Activated T-cell treated with anti-CD3 and anti-CD28 coated beads, Interleukin-2, amount 50 U/mL, for 72 hours (primary cell): ENCODE measurements at regions not wholly inside any gene's neighbourhood (a gene's known extent, or its start where the extent isn't known, plus 50 kb on each side); places are given as distances from the start of the nearest gene placed in this dataset.

ENCODE experiments used
- ATAC-seq, 2 donors: fragments of 150-1000 bp; cut with Tn5 transposase; replicated peaks in 1 of 2; 2 replicates each; pipeline ENCODE4 v1.10.0; 2021; ENCODE audit warnings: moderate library complexity in 2 of 2, mild to moderate bottlenecking in 1 of 2
- DNase-seq, 2 donors: peaks; one replicate each; pipeline ENCODE4 v3.0.0; 2021 to 2022; ENCODE audit warnings: mixed read lengths in 1 of 2
- H3K27ac Mint-ChIP-seq: one replicate; pipeline ENCODE4 v1.8.0; 2022; ENCODE audit warnings: mild to moderate bottlenecking, moderate library complexity, mixed read lengths
- H3K27me3 Mint-ChIP-seq: one replicate; pipeline ENCODE4 v1.8.0; 2022; ENCODE audit warnings: low read depth, mixed read lengths
- H3K36me3 Mint-ChIP-seq, 2 donors: one replicate each; pipeline ENCODE4 v1.8.0; 2022; ENCODE audit warnings: mixed read lengths in 2 of 2, mild to moderate bottlenecking in 1 of 2; ENCODE audit not compliant: insufficient read depth in 2 of 2
- H3K4me1 Mint-ChIP-seq: one replicate; pipeline ENCODE4 v1.8.0; 2022; ENCODE audit warnings: low read depth, mixed read lengths
- H3K4me3 Mint-ChIP-seq, 2 donors: one replicate each; pipeline ENCODE4 v1.8.0; 2022; ENCODE audit warnings: mild to moderate bottlenecking in 2 of 2, mixed read lengths in 2 of 2, moderate library complexity in 2 of 2
- H3K9me3 Mint-ChIP-seq, 2 donors: one replicate each; pipeline ENCODE4 v1.8.0; 2022; ENCODE audit warnings: mixed read lengths in 2 of 2

DNA sequence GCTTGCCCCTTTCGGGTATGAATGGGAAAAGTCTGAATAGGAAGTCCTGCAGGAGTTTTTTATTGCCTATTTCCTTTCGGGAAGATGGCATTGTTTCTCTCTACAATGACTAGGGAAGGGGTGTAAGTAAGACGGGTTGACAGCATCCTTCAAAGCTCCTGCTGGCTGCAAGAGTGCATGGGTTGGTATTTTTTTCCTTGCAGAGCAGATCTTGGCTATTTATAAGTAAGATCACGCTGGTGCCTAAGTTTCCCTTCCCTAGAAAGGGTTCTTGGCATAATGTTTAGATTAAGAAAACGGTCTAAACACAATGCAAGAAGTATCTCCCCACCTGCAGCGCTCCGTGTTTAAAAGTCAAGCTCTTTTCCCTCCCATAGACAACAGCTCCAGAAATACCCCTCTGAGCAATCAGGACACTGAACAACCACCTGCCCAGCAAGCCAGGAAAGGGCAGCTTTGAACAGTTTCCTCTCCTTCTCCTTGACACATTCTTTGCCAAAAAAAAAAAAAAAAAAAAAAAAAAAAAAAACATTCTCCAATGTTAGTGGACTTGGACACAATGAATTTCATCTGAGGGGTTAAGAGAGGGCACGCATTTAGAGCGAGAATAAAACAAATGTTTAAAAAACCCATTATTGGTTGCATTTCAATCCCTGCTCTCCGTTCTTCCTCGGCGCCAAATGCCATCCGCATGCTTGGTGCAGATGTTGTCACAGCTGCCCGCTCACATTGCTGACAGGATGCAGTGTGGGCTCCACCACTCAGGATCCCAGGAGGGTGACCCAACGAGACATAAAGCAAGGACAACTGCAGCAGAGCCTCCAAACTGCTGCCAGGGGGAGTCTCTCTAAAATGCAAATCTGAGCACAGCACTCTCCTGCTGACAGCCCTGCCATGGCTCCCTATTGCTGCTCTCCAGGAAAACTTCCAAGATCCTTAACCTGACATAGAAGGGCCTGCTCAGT, 427.4 kb upstream of the MGMT start:
- H3K36me3 Mint-ChIP-seq: no peaks in the 10 kb centered on the region
- no peak overlapping the region for H3K27ac Mint-ChIP-seq
- no peak for ATAC-seq
- DNase-seq: no peak
- no peaks in the 10 kb centered on the region for H3K9me3 Mint-ChIP-seq
- H3K27me3 Mint-ChIP-seq: peaks cover 22% of the 10 kb centered on the region
- no peak overlapping the region for H3K4me3 Mint-ChIP-seq
- peaks cover 49% of the 10 kb centered on the region for H3K4me1 Mint-ChIP-seq

DNA sequence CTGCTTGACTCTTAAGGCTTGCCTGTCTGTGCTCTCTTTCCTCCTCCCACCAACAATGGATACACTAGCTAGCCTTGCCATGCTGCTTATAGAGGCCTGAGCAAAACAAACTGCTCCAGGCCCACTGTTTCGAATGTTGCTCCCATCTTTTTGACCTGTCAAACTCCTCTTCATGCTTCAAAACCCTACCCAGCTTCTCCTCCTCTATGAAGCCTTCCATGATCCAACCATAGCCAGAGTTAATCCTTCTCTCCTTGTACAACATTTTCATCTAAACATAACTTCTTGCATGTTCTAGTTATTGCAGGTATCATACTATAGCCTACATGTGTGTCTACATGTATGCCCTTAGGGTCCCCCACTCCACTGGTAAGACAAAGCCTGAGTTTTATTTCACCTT, 426.7 kb upstream of the MGMT start:
- Mint-ChIP-seq H3K4me1 (peaks cover 46% of the 10 kb centered on the region), H3K4me3 (no peak overlapping the region), H3K27ac (no peak overlapping the region), H3K27me3 (peaks cover 21% of the 10 kb centered on the region), H3K36me3 (no peaks in the 10 kb centered on the region), H3K9me3 (no peaks in the 10 kb centered on the region)
- ATAC-seq: no peak
- no peak for DNase-seq

DNA sequence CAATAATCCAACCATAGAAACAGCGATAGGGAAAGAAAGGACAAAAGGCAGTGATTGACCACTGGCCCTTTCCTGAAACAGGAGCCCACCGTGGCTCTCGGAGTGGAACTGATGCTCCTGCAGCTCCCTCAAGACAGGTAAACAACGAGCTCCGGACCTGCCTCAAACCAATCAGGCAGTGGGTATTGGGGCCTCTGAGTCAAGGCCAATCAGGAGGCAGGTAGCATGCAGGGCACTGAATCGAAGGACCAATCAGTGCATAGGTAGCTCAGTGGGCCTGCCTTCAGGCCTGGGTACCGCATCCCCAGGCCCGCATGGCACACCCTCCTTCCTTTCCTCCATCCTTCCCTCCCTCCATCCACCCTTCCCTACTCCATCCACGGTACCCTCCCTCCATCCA, 425.1 kb upstream of the MGMT start:
- Mint-ChIP-seq H3K4me3 (no peak overlapping the region), H3K9me3 (no peaks in the 10 kb centered on the region), H3K36me3 (no peaks in the 10 kb centered on the region), H3K27ac (no peak overlapping the region), H3K4me1 (peaks cover 30% of the 10 kb centered on the region), H3K27me3 (peaks cover 15% of the 10 kb centered on the region)
- no peak for ATAC-seq
- DNase-seq: no peak

DNA sequence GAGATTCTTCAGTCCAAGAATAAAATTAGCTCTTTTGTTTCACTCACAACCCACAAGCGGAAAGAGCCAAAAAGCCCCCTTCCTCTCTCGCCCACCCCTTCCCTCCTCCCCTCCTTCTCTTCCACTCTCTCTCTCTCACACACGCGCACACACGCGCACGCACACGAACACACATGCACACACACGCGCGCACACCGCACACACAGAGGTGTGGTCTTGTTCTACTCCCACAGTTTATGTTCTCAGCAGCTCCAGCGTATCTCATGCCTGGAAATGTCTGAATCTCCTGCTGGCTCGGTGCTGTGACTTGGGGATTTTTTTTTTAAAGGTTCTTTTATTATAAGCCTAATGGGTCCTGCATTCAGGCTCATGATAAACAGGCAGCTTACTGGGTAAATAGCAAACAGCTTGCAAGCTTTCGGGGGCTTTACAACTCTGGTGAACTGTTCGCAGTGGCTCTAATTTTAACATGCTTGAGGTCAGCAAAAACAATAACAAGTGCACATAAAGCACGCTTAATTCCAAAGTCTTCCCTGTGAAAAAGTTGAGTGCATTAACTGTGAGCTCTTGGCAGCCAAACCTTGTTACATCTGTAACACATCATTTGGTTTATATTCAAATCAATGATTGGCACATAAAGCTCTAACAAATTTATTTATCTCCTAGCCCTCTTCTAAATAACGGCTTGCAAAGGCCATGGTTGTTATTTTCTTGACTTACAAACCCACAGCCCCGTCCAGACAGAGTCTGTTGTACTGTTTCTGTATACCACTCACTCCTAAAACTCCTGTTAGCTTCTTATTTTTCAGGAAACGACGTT, 424.1 kb upstream of the MGMT start:
- H3K36me3 Mint-ChIP-seq: no peaks in the 10 kb centered on the region
- peaks cover 15% of the 10 kb centered on the region for H3K27me3 Mint-ChIP-seq
- H3K4me1 Mint-ChIP-seq: peaks cover 20% of the 10 kb centered on the region
- H3K27ac Mint-ChIP-seq: no peak overlapping the region
- H3K4me3 Mint-ChIP-seq: peak overlapping the region; percentile 5 to 60
- no peaks in the 10 kb centered on the region for H3K9me3 Mint-ChIP-seq
- ATAC-seq (peak in 1 of 2 donors; percentile 15), DNase-seq (no peak)

DNA sequence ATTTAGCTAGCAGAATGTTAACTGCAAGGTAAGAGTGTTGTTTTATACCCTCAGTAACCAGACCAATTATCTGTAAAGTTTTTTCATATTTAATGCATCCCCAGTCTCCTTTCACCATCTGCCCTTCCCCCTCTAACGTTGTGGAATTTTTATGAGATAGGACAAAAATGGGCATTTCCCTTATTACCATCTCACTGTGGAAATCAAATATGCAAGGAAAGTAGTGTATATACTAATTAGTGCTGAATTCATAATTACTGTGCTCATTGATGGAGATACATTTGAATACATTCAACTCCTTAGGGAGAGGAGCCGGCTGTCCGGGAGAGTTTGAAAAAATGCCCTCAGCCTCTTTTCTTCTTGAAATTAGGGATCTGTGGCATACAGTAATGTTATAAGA, 423.4 kb upstream of the MGMT start:
- peaks cover 15% of the 10 kb centered on the region for H3K27me3 Mint-ChIP-seq
- H3K4me3 Mint-ChIP-seq: no peak overlapping the region
- H3K27ac Mint-ChIP-seq: no peak overlapping the region
- DNase-seq: no peak
- H3K36me3 Mint-ChIP-seq: no peaks in the 10 kb centered on the region
- ATAC-seq: no peak
- H3K9me3 Mint-ChIP-seq: no peaks in the 10 kb centered on the region
- H3K4me1 Mint-ChIP-seq: peaks cover 20% of the 10 kb centered on the region

DNA sequence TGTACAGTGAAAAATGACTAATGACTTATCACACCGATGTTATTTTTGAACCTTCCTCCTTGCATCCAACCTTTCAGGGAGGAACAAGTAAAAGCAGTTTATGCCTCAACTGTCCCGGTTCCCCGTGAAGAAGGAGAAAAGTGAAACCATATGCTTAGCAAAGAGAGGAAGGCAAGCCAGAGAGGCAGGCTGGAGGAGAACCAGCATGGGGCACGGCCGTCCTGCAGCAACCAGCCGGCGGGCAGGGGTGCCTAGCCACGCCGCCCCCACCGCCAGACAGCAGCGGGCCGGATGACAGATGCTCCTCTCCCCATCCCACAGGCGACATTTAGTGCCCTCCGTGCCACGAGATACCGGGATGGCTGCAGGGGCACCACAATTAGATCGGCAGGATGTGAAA, 421.4 kb upstream of the MGMT start:
- H3K9me3 Mint-ChIP-seq: no peaks in the 10 kb centered on the region
- H3K27me3 Mint-ChIP-seq: peaks cover 10% of the 10 kb centered on the region
- H3K27ac Mint-ChIP-seq: no peak overlapping the region
- ATAC-seq (no peak), DNase-seq (no peak)
- no peaks in the 10 kb centered on the region for H3K36me3 Mint-ChIP-seq
- peaks cover 13% of the 10 kb centered on the region for H3K4me1 Mint-ChIP-seq
- no peak overlapping the region for H3K4me3 Mint-ChIP-seq

DNA sequence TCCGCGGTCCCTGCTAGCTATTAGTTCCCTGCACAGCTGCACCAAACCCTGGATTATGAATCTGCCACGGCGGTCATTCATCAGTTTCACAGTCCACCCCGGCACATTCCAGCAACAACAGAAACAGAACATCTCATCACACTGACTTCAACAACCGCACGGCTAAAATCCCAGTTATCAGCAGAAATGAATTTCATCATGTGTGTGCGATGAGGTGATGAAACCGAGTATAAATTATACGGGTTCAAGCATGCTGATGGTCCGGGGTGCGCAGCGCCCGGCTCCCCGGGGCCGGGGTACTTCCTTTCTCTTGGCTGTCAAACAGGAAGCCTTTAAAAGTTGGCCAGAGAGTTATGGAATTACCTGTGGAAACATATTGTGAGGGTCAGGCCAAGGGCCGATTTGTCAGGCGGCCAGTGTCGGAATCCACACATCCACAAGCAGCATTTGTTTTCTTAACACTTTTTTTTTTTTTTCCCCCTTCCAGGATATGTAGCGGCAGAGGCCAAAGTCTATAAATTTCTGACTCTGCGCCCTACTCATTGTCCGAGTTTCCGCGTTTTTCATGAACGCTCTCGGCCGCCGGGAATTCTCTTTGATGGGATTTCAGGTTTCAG, 420.9 kb upstream of the MGMT start:
- ATAC-seq (no peak), DNase-seq (no peak)
- no peak overlapping the region for H3K4me3 Mint-ChIP-seq
- H3K4me1 Mint-ChIP-seq: peaks cover 13% of the 10 kb centered on the region
- no peaks in the 10 kb centered on the region for H3K36me3 Mint-ChIP-seq
- no peaks in the 10 kb centered on the region for H3K9me3 Mint-ChIP-seq
- H3K27ac Mint-ChIP-seq: no peak overlapping the region
- peaks cover 10% of the 10 kb centered on the region for H3K27me3 Mint-ChIP-seq

DNA sequence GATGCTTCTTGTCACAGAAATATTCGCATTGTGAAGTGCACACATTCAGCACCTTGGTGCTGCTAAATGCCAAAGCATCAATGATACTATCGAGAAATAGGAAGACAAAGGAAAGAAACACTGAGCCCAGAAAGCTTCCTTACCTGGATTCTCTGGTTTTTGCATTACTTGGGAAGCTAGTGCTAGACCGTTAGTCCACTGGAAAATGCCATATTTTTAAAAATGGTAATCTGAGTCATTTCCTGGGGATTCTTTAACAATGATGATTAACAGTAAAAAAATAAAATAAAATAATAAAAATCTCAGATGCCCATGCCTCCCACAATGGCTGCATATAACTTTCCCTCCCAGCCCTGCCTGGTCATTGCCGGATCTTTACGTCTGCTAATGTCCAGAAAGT, 420.1 kb upstream of the MGMT start:
- Mint-ChIP-seq H3K4me3 (no peak overlapping the region), H3K9me3 (no peaks in the 10 kb centered on the region), H3K27ac (no peak overlapping the region), H3K36me3 (no peaks in the 10 kb centered on the region), H3K4me1 (peaks cover 13% of the 10 kb centered on the region), H3K27me3 (peaks cover 10% of the 10 kb centered on the region)
- no peak for DNase-seq
- no peak for ATAC-seq

DNA sequence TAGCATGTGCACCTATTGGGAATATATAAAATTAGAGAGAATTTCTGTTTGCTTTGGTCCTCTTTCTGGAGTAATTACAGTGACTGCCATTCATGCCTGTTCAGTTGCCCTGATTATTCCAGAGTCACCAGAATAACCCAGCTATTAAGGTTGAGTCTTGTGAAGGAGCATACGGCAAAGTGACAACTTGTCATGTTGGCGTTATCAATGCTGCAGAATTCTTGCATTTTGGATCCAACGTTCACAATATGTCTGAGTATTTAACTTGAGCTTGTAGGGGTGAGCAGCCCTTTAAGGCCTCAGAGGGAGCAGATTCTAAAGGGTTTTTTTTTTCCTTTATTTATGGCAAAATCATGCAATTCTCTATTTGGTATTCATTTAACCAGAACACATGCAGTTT, 419.4 kb upstream of the MGMT start:
- ATAC-seq (no peak), DNase-seq (no peak)
- no peak overlapping the region for H3K4me3 Mint-ChIP-seq
- H3K27me3 Mint-ChIP-seq: peaks cover 9% of the 10 kb centered on the region
- no peak overlapping the region for H3K27ac Mint-ChIP-seq
- H3K9me3 Mint-ChIP-seq: no peaks in the 10 kb centered on the region
- H3K4me1 Mint-ChIP-seq: peaks cover 7% of the 10 kb centered on the region
- no peaks in the 10 kb centered on the region for H3K36me3 Mint-ChIP-seq

DNA sequence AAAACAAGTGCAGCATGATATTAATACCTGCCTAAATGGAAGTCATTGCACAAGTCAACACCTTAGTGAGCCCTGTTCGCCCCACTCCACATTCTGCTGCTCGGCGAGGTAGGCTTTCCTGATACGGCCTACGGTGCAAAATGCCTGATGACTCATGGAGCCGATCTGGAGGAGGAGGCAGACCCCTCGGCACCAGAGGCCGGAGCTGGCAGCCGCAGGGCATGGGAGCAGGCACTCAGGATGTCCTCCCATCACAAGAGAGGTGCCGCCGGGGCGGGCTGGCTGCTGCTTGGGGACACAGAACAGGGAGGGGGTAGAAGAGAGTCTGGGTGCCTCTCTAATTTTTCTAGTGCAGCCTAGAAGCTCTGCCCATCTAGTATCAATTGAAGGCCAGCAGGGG, 418.5 kb upstream of the MGMT start:
- no peaks in the 10 kb centered on the region for H3K36me3 Mint-ChIP-seq
- no peak overlapping the region for H3K27ac Mint-ChIP-seq
- H3K4me3 Mint-ChIP-seq: no peak overlapping the region
- DNase-seq (no peak), ATAC-seq (no peak)
- H3K9me3 Mint-ChIP-seq: no peaks in the 10 kb centered on the region
- no peaks in the 10 kb centered on the region for H3K27me3 Mint-ChIP-seq
- no peaks in the 10 kb centered on the region for H3K4me1 Mint-ChIP-seq

DNA sequence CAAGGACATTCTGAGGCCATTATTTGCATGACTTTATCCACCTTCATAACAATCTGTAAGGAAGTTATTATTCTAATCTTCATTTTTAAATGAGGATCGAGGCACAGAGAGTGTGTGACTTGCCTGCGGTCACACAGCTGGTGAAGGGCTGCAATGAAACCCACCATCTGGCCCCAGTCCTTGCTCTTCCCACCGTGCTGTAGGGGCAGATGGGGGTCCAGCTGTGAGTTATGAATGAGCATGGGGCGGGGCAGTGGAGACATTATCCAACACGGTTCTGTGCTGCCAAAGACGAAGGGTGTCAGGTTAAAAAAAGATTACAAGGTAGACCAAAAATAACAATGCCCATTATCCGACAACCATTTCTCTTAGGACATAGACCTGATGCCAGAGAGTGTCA, 417.5 kb upstream of the MGMT start:
- DNase-seq: no peak
- Mint-ChIP-seq H3K4me3 (no peak overlapping the region), H3K36me3 (no peaks in the 10 kb centered on the region), H3K4me1 (no peaks in the 10 kb centered on the region), H3K9me3 (no peaks in the 10 kb centered on the region), H3K27me3 (no peaks in the 10 kb centered on the region), H3K27ac (no peak overlapping the region)
- no peak for ATAC-seq

DNA sequence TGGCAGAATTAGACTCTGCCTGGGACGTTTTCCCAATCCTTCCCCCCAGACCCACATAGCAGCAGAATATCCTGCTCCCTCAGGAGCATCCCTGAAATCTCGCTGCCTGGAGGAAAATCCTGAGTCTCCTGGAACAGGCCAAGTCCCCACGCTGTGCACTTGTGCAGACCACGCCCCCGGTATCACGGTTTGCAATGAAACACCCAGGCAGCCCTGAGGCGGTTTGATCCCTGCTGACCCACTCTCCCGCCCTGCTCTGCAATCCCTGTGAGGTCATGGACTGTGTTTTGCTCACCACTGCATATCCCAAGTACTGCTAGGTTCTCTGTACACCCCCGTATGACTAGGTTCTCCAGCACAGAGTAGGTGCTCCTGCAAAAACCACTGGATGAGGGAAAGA, 411.8 kb upstream of the MGMT start:
- Mint-ChIP-seq H3K36me3 (no peaks in the 10 kb centered on the region), H3K4me3 (no peak overlapping the region), H3K9me3 (no peaks in the 10 kb centered on the region), H3K27me3 (no peaks in the 10 kb centered on the region), H3K27ac (no peak overlapping the region), H3K4me1 (peaks cover 20% of the 10 kb centered on the region)
- DNase-seq: no peak
- no peak for ATAC-seq

DNA sequence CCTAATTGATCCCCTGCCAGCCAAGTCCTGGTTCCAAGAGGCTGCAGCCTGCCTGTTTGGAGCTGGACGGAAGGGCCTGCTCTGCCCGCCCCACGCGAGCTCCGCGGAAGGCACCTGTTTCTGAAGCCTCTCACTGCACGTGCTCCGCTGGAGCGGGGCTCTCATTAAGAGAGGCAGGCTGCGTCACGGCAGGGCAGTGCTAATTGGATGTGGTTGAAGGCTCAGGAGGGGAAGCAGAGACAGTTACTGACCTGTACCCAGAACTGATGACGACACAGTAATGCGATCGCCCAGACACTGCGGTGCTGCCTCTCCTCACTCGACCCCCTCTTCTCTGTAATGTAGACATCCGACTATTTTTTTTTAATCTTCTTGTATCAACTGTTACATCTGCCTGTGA, 411.1 kb upstream of the MGMT start:
- ATAC-seq (no peak), DNase-seq (no peak)
- Mint-ChIP-seq H3K36me3 (no peaks in the 10 kb centered on the region), H3K4me1 (peaks cover 20% of the 10 kb centered on the region), H3K4me3 (no peak overlapping the region), H3K27ac (no peak overlapping the region), H3K9me3 (no peaks in the 10 kb centered on the region), H3K27me3 (no peaks in the 10 kb centered on the region)
